D721Med (cell line): ENCODE measurements at regions not wholly inside any gene's neighbourhood (a gene's known extent, or its start where the extent isn't known, plus 50 kb on each side); places are given as distances from the start of the nearest gene placed in this dataset.

Experiments used
- DNase-seq: peaks from one replicate; pipeline ENCODE4 v3.0.0; 2011; ENCODE audit warnings: low spot score; ENCODE audit not compliant: insufficient read length
- FAIRE-seq: peaks from 2 replicates; lab custom pipeline; 2011; peaks lifted over from hg19 to GRCh38; lab: Jason Lieb, UNC
- CTCF ChIP-seq: IDR thresholded peaks from 2 replicates; pipeline ENCODE4 v1.5.1; 2012; ENCODE audit warnings: mild to moderate bottlenecking, control low read depth; ENCODE audit not compliant: insufficient read depth; ENCODE audit errors: missing control alignments

DNA sequence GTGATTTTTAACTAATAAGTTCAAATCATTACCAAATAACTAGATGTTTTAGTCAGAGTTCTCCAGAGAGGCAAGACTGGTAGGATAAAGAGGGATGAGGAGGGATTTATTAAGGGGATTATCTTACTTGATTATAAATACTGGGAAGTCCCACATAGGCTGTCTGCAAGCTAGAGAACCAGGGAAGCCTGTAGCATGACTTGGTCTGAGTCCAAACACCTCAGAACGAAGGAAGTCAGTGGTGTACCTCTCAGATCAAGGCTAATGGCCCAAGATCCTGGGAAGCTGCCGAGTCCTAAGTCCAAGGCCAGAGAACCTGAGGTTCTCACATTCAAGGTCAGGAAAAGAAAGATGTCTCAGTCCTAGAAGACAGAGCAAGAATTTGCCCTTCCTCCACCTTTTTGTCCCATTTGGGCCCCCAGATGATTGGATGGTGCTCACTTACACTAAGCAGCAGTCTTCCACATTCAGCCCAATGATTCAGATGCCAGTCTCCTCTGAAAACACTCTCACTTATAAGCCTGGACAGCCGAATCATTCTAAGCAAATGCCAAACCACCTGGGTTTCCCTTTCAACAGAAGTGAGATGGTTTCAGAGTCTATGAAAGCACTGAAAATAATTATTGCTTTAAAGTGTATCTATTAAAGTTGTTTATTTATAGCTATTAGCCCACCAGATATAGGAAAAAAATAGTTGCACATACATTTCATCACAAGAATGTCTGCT is 1599.2 kb downstream of the OLFM4 start:
- FAIRE-seq (peak; percentile 6), DNase-seq (no peak)
- no peak for TF ChIP-seq CTCF

GRCh38 chr13:54628383-54628782 is 1599.8 kb downstream of the OLFM4 start:
- FAIRE-seq: no peak
- TF ChIP-seq CTCF: no peak

GRCh38 chr13:54633456-54633855 is 1604.8 kb downstream of the OLFM4 start:
- DNase-seq: no peak
- TF ChIP-seq CTCF: no peak
- no peak for FAIRE-seq

More at GRCh38 chr13:54628383-54628782, 1599.8 kb downstream of the OLFM4 start:
- no peak for DNase-seq

DNA sequence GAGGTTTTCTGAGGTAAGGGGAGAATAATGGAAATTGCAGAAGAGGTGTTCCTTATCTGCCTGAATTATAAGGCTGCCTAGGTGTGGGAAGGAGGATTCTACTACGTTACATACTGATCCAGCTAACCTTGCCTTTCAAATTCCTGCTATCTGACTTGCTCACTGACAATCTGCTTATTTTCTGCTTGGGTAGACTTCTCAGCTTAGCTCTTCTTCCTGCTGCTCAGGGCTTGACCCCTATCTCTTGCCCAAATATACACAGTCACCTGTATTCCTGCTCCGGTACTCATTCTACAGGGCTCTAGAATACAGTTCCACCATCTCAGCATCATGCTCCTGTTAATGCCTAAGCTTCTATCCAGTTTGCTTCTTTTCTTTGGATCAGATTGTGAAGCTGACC is 1607.6 kb downstream of the OLFM4 start:
- FAIRE-seq: no peak
- no peak for DNase-seq
- TF ChIP-seq CTCF: no peak

DNA sequence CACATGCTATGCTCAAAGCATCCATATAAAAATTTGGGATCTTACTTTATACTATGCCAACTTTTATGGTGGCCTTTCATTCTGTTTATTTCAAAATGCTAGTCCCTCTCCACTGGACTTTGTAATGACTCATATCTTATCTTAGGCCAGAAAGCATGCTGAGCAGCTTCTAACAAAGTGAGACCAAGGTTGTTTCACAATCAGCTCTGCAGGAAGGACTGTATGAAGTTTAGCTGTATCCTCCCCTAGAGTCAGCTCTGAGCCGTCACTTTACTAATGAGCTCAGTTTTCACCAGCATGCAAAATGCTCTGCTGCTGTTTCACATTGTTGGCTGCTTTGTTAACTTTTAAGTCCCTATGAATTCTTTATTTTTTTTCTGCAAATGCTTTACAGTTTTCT is 1608.8 kb downstream of the OLFM4 start:
- DNase-seq (no peak), FAIRE-seq (no peak)
- no peak for TF ChIP-seq CTCF

DNA sequence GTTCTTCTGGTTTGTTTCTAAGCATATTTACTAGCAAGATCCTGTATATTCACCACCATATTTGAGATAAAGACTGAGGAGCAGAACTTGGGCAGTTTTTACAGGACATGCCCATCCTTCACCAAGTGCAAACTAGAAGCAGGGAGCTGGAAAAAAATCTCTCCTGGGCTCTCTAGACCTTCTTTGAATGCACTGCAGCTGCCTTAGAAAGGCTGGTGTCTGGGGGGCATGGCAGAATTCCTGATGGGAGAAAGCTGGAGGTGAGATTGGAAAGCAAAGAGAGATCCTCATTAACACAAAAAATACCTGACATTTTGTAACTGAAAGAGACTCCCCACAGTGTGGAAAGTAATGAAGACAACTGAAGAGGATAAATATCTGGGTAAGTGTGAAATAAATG is 1612.1 kb downstream of the OLFM4 start:
- FAIRE-seq: no peak
- TF ChIP-seq CTCF: no peak
- no peak for DNase-seq

- no peak for DNase-seq
- TF ChIP-seq CTCF: no peak
- no peak for FAIRE-seq
Measured at GRCh38 chr13:54643863-54644262, 1615.2 kb downstream of the OLFM4 start.
